ENCODE measurements at regions not wholly inside any gene's neighbourhood (a gene's known extent, or its start where the extent isn't known, plus 50 kb on each side); places are given as distances from the start of the nearest gene placed in this dataset.

GRCh38 chr15:25176616-25176923 lies 221.8 kb downstream of the SNRPN start:
- no peaks in the 10 kb centered on the region for H4K20me1 ChIP-seq (replicated peaks in 1 of 2; ENCODE audit: control insufficient read depth in 1 of 2, insufficient read depth in 2 of 2, low read length in 2 of 2)
- H2BK5ac ChIP-seq (ENCODE audit: low read depth, low read length), result no peak overlapping the region
- no peak overlapping the region for H2BK20ac ChIP-seq (ENCODE audit: low read length)
- H2BK15ac ChIP-seq (ENCODE audit: low read length), result no peak overlapping the region
- no peak overlapping the region for H3K4me2 ChIP-seq (ENCODE audit: insufficient read depth in 1 of 2, low read depth in 2 of 2, low read length in 2 of 2)
- no peak overlapping the region for H3K4ac ChIP-seq (replicated peaks; ENCODE audit: insufficient read length, low read depth, low read length)
- no peak overlapping the region for H3K9ac ChIP-seq (replicated peaks in 1 of 4; ENCODE audit: extremely low read depth in 1 of 4, low read depth in 3 of 4, low read length in 3 of 4)
- no peak overlapping the region for H2BK120ac ChIP-seq (replicated peaks; ENCODE audit: low read depth, low read length)
- no peak overlapping the region for H4K91ac ChIP-seq (replicated peaks; ENCODE audit: insufficient read length, low read length)
- DNase-seq (ENCODE audit: low read depth in 1 of 2, low spot score in 2 of 2) (no peak), FAIRE-seq (no peak)
- H3K4me1 ChIP-seq (replicated peaks in 1 of 4; ENCODE audit: control insufficient read depth in 3 of 4, insufficient read depth in 4 of 4, low read length in 3 of 4), result no peaks in the 10 kb centered on the region
- no peaks in the 10 kb centered on the region for H3K27me3 ChIP-seq (replicated peaks in 1 of 4; ENCODE audit: control insufficient read depth in 3 of 4, extremely low read depth in 1 of 4, insufficient read depth in 3 of 4, low read length in 3 of 4)
- H3K23ac ChIP-seq (ENCODE audit: insufficient read length), result no peak overlapping the region
- H3K4me3 ChIP-seq (ENCODE audit: extremely low read depth in 1 of 4, insufficient read depth in 2 of 4, low read depth in 3 of 4, low read length in 4 of 4), result no peak overlapping the region
- no peak overlapping the region for H2AK5ac ChIP-seq (ENCODE audit: low read depth, low read length)
- H3K18ac ChIP-seq (ENCODE audit: extremely low read depth, low read length), result no peak overlapping the region
- H3K27ac ChIP-seq (ENCODE audit: low read depth, low read length), result no peak overlapping the region
- H3K79me1 ChIP-seq (ENCODE audit: low read depth, low read length), result no peaks in the 10 kb centered on the region
- no peak overlapping the region for H4K5ac ChIP-seq (ENCODE audit: insufficient read length, low read depth, low read length)
- no peaks in the 10 kb centered on the region for H3K23me2 ChIP-seq (ENCODE audit: low read depth, low read length)
- no peaks in the 10 kb centered on the region for H3K36me3 ChIP-seq (ENCODE audit: control insufficient read depth in 2 of 4, insufficient read depth in 4 of 4, low read length in 3 of 4)
- POLR2A ChIA-PET (ENCODE audit: partially characterized antibody), result no interaction called here
- H3K9me3 ChIP-seq (ENCODE audit: insufficient read depth in 2 of 2, low read depth in 1 of 2, low read length in 1 of 2), result peaks cover 68 to 90% of the 10 kb centered on the region in 2 experiments
- no peaks in the 10 kb centered on the region for H3K79me2 ChIP-seq (ENCODE audit: control insufficient read depth in 1 of 2, insufficient read depth in 2 of 2, low read length in 2 of 2)
- H2AFZ ChIP-seq (ENCODE audit: low read length), result no peak overlapping the region
- CTCF ChIA-PET (ENCODE audit: partially characterized antibody), result no interaction called here
- H3K14ac ChIP-seq (ENCODE audit: insufficient read length), result no peak overlapping the region
- no peak overlapping the region for H3K56ac ChIP-seq (replicated peaks; ENCODE audit: insufficient read length, low read depth, low read length)
- WGBS, 2 experiments (ENCODE audit: extremely low coverage in 1 of 2, insufficient coverage in 1 of 2, insufficient read length in 1 of 2, insufficient replicate concordance in 2 of 2, low coverage in 1 of 2, low lambda C conversion rate in 2 of 2, missing lambda C conversion rate in 1 of 2), result 85% methylated on average over 7 of the region's 7 CpGs; no CpG with 5 or more reads in 1 of the 2 experiments
- H2BK12ac ChIP-seq (ENCODE audit: low read depth, low read length), result no peak overlapping the region
- H4K8ac ChIP-seq (ENCODE audit: extremely low read depth, insufficient read depth, low read length), result no peak overlapping the region
- TF ChIP-seq RAD21 (IDR thresholded peaks at IDR 0.05 in 1 of 2, conservative IDR thresholded peaks at IDR 0.05 in 1 of 2; ENCODE audit: low read depth in 2 of 2, low read length in 2 of 2), result no peak
